HG02623 (cell line): ENCODE measurements at regions not wholly inside any gene's neighbourhood (a gene's known extent, or its start where the extent isn't known, plus 50 kb on each side); places are given as distances from the start of the nearest gene placed in this dataset.
A peak's percentile ranks its signal among the peaks of the same experiment; 100 is the strongest.
"Not testable (repeated sequence)": the region's sequence is repeated elsewhere in the genome, so short reads cannot be mapped to it uniquely, and the experiment has no call there.

Source experiments
- ATAC-seq: cut with Tn5 transposase; IDR thresholded peaks from one replicate; pipeline ENCODE4 v1.9.1; 2021; ENCODE audit warnings: moderate library complexity; ENCODE audit not compliant: unreplicated experiment

- ATAC-seq: no peak
Observed at GRCh38 chr10:126722726-126723125, 52.2 kb upstream of the C10orf90 start.

DNA sequence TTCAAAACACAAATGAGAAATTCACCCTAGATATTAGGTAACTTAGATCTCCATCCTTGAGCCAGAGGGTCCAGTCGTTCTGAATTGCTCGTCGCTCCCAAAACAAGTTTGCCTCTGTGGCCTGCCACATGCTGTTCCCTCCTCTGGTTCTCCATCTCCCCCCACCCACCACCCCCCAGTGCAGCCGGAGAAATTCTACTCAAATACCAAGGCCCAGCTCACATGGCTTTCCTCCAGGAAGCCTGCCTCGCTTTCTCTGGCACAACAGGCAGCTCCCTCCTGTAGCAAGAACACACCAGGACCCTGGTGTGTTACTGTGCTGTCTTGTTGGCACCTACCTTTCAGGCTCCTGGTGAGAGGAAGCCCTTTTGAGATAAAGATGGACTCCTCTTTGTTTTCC is 52.7 kb upstream of the C10orf90 start:
- ATAC-seq: no peak

GRCh38 chr10:126729314-126729870 is 58.9 kb upstream of the C10orf90 start:
- no peak for ATAC-seq

- no peak for ATAC-seq
Observed at GRCh38 chr10:126730856-126731609, 60.5 kb upstream of the C10orf90 start.

DNA sequence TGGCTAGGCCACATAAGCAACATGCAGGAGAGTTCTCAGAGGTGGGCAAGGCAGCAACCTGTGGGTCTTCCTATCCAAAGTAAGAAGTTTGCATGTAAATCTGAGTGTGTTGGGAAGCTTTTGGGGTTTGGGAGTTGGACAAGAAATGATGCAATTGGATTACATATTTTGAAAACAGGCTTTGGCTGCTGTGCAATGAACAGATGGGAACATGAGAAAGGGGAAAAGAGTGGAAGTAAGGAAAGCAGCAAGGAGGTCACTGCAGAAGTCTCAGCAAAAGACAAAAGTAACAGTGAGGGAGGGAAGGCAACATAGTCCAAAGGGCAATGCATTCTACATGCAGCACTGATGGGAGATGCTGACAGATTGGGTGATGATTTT is 61.1 kb upstream of the C10orf90 start:
- no peak for ATAC-seq

GRCh38 chr10:126732308-126732707 is 61.8 kb upstream of the C10orf90 start:
- ATAC-seq: no peak

- no peak for ATAC-seq
Observed at GRCh38 chr10:126732868-126733267, 62.4 kb upstream of the C10orf90 start.

GRCh38 chr10:126734015-126734414 is 63.5 kb upstream of the C10orf90 start:
- no peak for ATAC-seq

DNA sequence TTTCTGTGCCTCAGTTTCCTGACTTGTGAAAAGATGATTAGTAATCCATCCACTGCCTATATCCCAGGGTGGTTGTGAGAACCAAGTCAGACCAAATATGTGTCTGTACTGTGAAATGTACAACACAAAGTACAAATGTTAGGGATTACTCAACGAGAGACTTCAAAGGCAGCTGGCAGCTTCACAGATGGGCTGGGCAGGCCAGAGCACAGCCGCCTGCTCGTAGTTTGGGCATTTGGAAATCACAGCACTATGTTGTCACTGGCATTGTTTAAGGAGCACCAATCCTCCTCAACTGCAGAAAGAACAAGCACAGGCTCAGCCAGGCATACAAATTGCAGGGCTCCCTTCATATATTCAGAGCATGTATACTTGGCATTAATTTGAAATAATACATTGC is 64.5 kb upstream of the C10orf90 start:
- no peak for ATAC-seq

DNA sequence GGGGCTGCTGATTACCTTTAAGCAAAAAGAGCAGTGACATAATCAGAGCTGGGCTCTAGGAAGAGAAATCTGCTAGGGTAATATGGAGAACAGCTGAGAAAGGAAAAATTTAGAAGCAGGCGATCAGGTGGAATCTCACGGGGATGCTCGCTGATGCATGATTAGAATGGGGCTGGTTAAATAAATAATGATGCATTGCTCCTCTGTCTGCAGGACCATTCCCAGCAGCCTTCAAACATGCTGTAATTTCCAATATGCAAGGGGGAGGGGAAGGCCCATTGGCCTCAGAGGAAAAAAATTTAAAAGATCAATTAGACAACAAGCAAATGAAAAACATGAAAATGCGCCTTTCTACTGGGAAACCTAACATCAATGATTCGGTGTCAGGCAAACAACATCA is 65.6 kb upstream of the C10orf90 start:
- no peak for ATAC-seq

- ATAC-seq: no peak
Observed at GRCh38 chr10:126736727-126737126, 66.2 kb upstream of the C10orf90 start.

GRCh38 chr10:126738001-126738400 is 67.5 kb upstream of the C10orf90 start:
- no peak for ATAC-seq

GRCh38 chr10:126744571-126744970 is 74.1 kb upstream of the C10orf90 start:
- ATAC-seq: no peak

DNA sequence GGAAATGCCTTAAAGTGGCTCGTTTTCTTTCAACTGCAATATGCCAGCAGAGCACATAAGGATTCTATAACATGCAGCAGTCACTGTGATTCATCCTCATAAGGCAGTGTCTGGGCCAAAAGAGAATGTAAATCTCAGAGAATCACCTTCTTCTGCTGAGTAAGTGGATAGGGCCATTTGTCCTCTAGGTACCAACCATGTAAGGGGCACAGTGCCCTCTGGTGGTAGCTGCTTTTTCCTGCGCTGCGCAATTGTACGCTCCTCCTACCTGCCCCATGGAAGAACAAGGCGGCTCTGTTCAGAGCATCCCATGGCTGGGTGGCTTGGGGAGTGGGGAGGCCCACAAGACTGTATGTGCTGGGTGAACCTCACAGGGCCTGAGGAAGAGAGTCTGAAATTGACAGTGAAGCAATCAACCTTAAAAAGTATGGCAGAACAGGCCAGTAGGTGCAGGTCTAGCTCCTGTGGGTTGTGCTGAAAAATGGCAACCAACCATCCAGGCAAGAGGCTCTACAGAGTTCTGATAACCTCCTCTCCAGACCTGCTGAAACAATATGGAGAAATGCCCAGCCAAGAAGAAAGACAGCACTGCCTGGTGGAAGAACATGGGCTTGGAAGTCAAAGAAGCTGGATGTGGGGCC is 78.6 kb upstream of the C10orf90 start:
- peak; percentile 70 for ATAC-seq

DNA sequence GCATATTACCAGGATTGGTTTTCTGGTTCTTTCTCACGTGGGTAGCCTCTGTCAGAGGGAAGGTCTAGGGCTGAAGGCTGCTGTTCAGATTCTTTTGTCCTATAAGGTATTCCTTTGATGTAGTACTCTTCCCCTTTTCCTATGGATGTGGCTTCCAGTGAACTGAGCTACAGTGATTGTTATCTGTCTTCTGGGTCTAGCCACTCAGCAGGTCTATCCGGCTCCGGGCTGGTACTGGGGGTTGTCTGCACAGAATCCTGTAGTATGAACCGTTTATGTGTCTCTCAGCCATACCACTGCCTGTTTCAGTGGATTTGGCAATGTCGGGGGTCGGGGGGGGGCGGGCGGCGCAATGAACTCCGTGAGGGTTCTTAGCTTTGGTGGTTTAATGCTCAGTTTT is 84.5 kb upstream of the C10orf90 start:
- no peak for ATAC-seq

GRCh38 chr10:126758867-126759266 is 88.4 kb upstream of the C10orf90 start:
- ATAC-seq: no peak

DNA sequence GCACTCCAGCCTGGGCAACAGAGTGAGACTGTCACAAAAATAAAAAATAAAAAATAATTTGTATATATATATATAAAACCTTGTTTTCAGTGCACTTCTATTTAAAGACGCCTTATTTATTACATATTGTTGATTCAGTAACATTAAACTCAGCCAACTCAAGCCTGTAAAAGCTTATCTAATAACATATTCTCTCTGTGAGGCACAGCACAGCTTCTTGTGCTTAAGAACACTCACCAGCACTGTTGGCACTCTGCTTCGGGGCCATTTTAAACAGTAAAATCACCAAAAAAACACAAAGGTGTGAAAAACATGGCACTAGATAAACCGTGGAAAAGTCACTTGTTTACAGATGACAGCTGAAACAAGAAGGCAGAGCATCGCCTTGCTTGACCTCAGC is 89.0 kb upstream of the C10orf90 start:
- no peak for ATAC-seq

- ATAC-seq: not testable (repeated sequence)
Observed at GRCh38 chr10:126766646-126767045, 96.2 kb upstream of the C10orf90 start.

GRCh38 chr10:126770809-126771208 is 100.3 kb upstream of the C10orf90 start:
- no peak for ATAC-seq

GRCh38 chr10:126776168-126776567 is 105.7 kb upstream of the C10orf90 start:
- ATAC-seq: no peak

- ATAC-seq: no peak
Observed at GRCh38 chr10:126777714-126778113, 107.2 kb upstream of the C10orf90 start.

DNA sequence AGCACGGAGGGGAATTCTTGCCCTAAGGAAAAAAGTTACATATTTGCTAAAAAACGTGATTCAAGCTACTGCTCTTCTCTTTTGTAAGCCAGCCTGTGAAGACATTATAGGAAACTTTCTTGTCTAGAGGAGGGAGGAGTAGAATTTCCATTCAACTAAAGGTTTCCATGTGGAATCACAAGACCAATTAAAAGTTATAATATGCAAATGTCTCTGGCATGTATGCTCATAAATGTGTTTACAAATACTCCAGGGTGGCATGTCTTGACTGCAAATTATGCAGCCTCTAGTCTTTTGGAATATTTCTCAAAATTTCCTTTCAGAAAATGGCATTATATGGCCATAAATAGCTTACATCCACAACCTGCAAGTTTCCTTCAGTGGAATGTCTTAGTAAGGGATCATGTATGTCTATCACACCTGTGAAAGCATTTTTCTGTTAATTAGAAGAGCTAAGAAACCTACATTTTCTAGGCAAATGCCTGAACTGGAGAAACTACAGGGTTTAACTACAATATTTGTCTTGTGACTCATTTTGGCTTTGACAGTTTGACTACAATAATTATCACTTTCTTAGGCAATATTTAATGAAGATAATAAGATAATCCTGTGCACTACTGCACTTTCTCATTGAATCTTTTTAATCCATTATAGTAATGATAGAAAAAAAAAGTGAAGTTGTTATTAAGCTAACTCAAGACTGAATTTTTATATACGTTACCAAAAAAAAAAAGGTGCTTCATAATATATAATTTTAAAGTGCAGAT is 111.1 kb upstream of the C10orf90 start:
- no peak for ATAC-seq
